HG03175 (cell line): ENCODE measurements at regions not wholly inside any gene's neighbourhood (a gene's known extent, or its start where the extent isn't known, plus 50 kb on each side); places are given as distances from the start of the nearest gene placed in this dataset.
"Not testable (repeated sequence)": the region's sequence is repeated elsewhere in the genome, so short reads cannot be mapped to it uniquely, and the experiment has no call there.

Experiments used
- ATAC-seq: cut with Tn5 transposase; IDR thresholded peaks from one replicate; pipeline ENCODE4 v1.9.1; 2021; ENCODE audit warnings: mild to moderate bottlenecking, moderate library complexity; ENCODE audit not compliant: unreplicated experiment

GRCh38 chr5:63564789-63565188, 397.5 kb downstream of the HTR1A start:
- no peak for ATAC-seq

GRCh38 chr5:63563008-63563917, 399.0 kb downstream of the HTR1A start:
- ATAC-seq: no peak

- no peak for ATAC-seq
Measured at GRCh38 chr5:63555874-63556273, 406.4 kb downstream of the HTR1A start.

- no peak for ATAC-seq
Measured at GRCh38 chr5:63554191-63554590, 408.1 kb downstream of the HTR1A start.

GRCh38 chr5:63553073-63553472, 409.2 kb downstream of the HTR1A start:
- no peak for ATAC-seq

- no peak for ATAC-seq
Measured at GRCh38 chr5:63535840-63536602, 426.2 kb downstream of the HTR1A start.

- ATAC-seq: no peak
Measured at GRCh38 chr5:63524281-63524680, 438.0 kb downstream of the HTR1A start.

- ATAC-seq: no peak
Measured at GRCh38 chr5:63516006-63516405, 446.2 kb downstream of the HTR1A start.

GRCh38 chr5:63500242-63500641, 462.0 kb downstream of the HTR1A start:
- ATAC-seq: no peak

GRCh38 chr5:63495225-63495624, 467.0 kb downstream of the HTR1A start:
- no peak for ATAC-seq

GRCh38 chr5:63483338-63483737, 478.9 kb downstream of the HTR1A start:
- ATAC-seq: no peak

- ATAC-seq: no peak
Measured at GRCh38 chr5:63473335-63473967, 488.8 kb downstream of the HTR1A start.

- no peak for ATAC-seq
Measured at GRCh38 chr5:63456279-63456678, 506.0 kb downstream of the HTR1A start.

GRCh38 chr5:63451188-63451587, 511.1 kb downstream of the HTR1A start:
- no peak for ATAC-seq

GRCh38 chr5:63439537-63439936, 522.7 kb downstream of the HTR1A start:
- no peak for ATAC-seq

- no peak for ATAC-seq
Measured at GRCh38 chr5:63409737-63410136, 552.5 kb downstream of the HTR1A start.

- no peak for ATAC-seq
Measured at GRCh38 chr5:63408984-63409383, 553.3 kb downstream of the HTR1A start.

GRCh38 chr5:63401436-63402046, 560.7 kb downstream of the HTR1A start:
- ATAC-seq: peak; percentile 76

GRCh38 chr5:63400079-63400478, 562.2 kb downstream of the HTR1A start:
- no peak for ATAC-seq

- no peak for ATAC-seq
Measured at GRCh38 chr5:63398346-63398745, 563.9 kb downstream of the HTR1A start.

GRCh38 chr5:63388188-63388587, 574.1 kb downstream of the HTR1A start:
- ATAC-seq: not testable (repeated sequence)
